WTC11 (cell line): ENCODE measurements at regions not wholly inside any gene's neighbourhood (a gene's known extent, or its start where the extent isn't known, plus 50 kb on each side); places are given as distances from the start of the nearest gene placed in this dataset.

Experiments used
- CTCF ChIP-seq: fragments of 200-600 bp; IDR thresholded peaks from 2 replicates; pipeline ENCODE4 v1.8.0; 2022; ENCODE audit warnings: antibody characterized with exemption
- PREB ChIP-seq: sonication (generic); formaldehyde crosslinking; IDR thresholded peaks from 2 replicates; pipeline ENCODE4 v1.8.1; 2022; ENCODE audit warnings: mild to moderate bottlenecking, missing genetic modification reagents, moderate library complexity, borderline replicate concordance
- ZNF532 ChIP-seq: fragments of 250-450 bp; sonication (Bioruptor Pico); IDR thresholded peaks from 2 replicates; pipeline ENCODE4 v1.9.0; 2021; ENCODE audit warnings: mild to moderate bottlenecking, borderline replicate concordance

- TF ChIP-seq CTCF (no peak), ZNF532 (CRISPR knock-in tag) (no peak), PREB (no peak)
These were observed 68.2 kb downstream of the MAP10 start for GRCh38 chr1:232873412-232873811.
